ENCODE measurements at regions not wholly inside any gene's neighbourhood (a gene's known extent, or its start where the extent isn't known, plus 50 kb on each side); places are given as distances from the start of the nearest gene placed in this dataset.

DNA sequence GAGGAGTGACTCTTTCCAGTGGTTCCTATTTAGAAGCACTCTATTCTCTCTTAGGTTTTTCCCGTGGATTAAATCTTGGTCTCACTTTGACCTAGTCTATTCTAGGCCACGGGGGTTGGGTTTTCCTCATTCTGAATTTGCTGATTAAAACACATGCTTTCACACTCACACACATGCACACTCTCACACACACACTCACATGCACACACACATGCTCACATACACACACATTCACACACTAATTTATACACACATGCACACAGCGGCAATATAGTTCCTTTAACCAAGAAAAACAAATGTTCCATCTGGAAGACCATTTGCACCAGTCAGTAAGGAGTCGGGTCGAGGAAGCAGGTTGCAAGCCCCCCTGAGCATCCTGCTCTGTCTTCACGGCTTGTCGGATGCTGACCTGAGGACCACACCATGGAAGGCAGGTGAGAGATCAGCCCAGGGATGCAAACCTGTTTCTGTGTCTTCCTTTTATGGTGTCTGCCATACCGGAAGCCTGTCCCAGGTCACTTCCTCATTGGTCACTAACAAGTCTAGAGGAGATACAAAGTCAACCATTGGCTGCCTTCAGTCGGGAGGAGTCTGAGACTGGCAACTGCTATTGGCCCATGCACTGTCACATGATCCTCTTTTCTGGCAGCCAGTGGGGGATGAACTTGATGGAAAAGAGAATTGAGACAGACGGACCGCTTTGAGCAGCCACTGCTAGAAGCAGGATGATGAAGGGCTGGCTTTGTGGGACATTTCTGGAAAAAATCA, 330.8 kb downstream of the FGFR2 start:
- TF ChIP-seq CTCF (IDR thresholded peaks at IDR 0.05): no peak
- no peak for TF ChIP-seq POLR2A (IDR thresholded peaks at IDR 0.05)
